NCI-H524 (cell line): ENCODE measurements at regions not wholly inside any gene's neighbourhood (a gene's known extent, or its start where the extent isn't known, plus 50 kb on each side); places are given as distances from the start of the nearest gene placed in this dataset.
"Not testable (repeated sequence)": the region's sequence is repeated elsewhere in the genome, so short reads cannot be mapped to it uniquely, and the experiment has no call there.

Experiments
- DNase-seq, 2 experiments: peaks; one replicate each; lab custom pipeline; 2025; lab: John Stamatoyannopoulos, UW

DNA sequence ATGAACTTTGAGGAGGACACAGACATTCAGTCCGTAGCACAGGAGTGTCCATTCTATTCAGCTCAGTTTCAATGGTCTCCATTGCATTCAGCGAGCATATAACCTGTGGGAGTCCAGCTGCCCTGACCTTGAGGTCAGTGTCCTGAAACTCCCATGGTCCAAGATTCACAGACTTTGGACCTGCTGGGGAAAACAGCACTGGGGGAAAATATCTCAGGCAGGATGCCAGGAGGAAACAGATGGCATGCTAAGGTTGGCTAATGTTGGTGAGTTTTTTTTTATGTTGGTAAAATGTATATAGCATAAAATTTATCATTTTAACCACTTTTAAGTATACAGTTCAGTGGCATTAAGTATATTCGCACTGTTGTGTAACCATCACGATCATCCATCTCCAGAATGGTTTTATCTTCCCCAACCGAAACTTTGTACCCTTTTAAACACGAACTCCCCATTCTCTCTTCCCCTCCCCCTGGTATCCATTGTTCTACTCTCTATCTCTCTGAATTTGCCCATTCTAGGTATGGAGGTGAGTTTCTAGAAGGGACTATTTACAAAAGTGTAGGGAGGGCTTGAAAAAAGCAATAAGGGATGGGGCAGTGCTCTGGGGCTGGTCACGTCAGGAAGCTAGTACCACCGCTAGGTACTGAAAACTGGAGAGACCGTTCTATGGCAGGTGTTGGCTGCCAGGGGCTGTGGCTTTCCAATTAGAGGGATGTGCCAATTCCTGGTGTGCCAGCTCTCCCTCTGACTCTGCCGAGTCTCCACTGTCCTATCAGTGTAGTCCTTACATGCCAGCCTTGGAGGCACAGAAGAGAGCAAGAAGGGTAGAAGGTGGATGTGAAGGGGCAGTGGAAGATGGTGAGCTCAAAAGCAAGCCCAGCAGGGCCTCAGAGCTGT, 85.3 kb downstream of the FOXD2 start:
- no peak for DNase-seq

DNA sequence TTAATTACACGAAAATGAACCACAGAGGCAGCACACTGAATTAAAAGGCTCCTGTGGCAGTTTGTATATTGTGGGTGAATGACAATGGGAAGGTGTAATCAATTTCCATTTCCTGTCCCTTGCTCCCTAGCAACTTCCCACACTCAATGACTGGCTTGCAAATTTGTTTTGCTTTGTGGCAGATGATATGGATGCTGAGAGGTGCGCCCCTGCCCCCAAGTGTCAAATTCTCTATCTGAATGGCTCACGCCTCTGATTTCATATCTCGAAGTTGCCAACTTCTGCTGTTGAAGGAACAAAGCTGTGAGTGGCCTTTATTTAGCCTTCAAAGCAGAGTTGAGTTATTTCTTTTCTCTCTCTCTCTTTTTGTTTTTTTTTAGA, 86.0 kb downstream of the FOXD2 start:
- no peak for DNase-seq

DNA sequence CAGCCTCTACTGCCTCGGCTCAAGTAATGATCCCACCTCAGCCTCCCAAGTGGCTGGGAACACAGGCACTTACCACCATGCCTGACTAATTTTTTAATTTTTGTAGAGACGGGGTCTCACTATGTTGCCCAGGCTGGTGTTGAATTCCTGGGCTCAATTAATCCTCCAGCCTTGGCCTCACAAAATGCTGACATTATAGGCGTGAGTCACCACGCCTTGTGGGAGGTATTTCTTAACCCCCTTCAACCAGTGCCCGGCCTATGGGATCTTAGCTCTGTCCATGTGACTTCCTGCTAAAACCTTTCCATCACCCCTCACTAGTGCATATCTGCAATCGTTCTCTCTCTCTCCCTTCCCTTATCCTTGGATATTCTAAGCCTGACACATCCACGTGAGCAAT, 86.4 kb downstream of the FOXD2 start:
- no peak for DNase-seq

DNA sequence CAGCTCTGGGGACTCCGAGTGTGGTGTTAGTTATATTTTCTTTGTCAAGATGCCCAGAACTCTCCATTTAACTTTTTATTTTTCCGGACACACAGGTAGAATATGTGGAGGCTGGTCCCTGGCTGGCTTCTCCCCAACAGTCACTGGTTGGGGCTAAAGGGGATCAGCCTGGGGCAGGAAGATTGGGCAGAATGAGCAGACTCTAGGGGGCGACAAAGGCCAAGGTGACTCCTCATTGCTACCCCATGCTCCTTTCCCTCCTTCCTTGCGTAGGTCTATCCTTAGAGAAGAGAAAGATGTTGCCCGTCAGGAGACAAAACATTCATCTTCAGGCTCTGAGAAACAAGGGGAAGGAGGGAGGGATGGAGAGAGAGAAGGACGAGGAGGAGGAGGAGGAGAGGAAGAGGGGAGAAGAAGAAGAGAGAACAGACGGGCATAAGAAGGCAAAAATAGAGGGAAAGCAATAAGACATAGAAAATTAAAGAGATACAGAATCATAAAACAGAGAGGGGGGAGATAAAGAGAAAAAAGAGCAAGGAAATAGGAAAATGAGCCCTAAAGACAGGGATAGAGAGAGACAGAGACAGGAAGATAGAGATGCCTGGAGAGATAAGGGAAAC, 89.9 kb downstream of the FOXD2 start:
- no peak for DNase-seq

DNA sequence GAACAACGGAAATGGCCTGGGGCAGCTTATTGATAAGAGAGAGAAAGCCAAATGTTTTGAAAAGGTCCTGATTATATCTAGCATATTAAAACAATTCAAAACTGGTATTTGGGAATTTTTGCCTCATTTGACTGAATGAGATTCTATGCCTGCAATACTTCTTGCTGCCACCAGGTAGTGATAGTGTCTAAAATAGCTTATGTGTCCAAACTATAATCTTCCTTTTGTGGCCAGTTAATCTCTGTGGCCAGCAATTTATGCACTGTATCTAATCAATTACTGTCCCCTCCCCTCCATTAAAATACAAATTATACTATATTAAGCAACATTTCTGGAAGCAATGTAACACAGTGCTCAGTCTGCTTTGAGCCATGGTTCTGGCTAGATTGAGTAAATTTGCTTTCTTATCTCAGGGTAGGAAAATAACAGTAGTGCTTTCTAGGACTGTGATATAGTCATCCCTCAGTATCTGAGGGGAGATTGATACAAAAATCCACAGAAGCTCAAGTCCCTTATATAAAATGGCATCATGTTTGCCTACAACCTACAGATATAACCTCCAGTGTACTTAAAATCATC, 91.8 kb downstream of the FOXD2 start:
- no peak for DNase-seq

DNA sequence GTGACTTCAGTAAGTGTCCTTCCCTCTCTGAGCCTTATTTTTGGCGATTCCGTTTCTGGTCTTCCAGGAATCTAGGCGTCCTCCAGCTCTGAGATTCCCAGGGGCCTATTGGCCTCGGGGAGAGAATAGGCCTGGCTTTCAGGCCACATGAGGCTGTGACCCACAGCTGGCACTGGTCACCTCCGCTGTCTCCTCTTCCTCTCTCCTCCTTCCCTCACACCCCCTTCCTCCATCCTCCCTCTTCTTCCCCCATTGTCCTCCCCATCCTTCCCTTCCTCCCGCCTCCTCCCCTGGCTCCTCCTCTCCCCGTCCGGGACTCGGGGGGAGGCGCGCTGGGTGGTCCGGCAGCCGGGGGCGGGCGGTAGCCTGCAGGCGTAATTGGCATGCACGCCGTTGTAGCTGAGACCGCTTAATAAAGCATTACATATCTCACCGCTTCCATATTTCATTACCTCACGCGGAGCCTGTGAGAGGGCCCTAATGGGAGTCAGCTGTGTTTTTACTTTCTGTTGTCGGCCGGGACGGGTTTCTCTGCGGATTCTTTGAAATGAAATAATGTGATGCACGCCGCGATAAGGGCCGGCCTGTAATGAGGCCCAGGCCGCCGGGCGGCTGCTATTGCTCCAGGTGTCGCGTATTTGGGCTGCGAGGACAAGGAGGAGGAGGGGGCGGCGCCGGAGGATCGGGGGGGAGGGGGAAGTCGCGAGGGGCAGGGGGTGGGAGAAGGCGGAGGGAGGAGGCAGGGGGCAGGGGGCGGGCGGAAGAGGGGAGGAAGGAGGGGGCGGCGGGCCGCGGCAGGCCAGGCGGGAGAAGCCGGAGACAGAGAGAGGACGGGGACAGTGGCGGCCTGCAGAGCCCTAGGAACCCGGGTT, 95.3 kb downstream of the FOXD2 start:
- no peak for DNase-seq

DNA sequence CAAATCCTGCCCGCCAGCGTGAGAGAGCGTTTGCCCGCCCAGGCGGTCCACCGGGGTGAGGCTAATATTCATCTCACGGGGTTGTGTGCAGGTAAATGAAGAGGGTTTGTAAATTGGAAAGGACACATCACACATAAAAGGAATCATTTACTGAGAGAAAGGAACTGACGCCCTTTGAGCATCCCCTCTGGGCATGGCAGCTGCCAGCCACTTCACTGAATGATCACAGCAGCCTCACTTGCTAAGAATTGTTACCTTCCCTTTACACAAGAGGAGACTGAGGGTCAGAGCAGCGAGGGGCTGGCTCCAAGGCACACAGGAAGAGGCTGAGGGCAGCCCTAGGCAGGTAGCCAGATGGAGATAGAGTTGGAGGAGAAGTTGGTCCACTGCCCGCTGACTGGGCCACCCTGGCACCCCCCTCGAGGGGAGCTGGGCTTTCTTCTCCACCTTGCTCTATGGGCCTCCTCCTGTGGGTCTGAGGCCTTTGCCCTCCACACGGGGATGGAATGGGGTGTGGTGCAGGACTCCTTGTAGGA, 96.0 kb downstream of the FOXD2 start:
- DNase-seq = no peak

DNA sequence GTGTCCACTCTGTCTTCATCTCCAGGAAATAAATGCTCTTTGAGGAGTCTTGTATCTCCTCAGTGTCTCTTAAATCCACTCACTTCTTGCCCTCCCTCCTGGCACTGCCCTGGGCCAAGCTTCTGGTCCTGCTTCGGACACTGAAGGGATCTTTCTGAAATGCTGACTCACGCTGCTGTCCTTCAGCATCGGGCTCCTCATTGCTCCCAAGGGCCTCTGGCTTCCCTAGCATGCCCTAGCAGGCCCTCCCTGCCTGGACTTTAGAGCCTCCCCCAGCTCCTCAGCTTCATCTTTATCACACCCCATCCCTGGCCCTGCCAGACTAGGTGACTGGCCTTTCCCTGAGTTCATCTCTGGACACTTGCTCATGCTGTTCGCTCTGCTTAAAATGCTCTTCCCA, 96.6 kb downstream of the FOXD2 start:
- DNase-seq = no peak

DNA sequence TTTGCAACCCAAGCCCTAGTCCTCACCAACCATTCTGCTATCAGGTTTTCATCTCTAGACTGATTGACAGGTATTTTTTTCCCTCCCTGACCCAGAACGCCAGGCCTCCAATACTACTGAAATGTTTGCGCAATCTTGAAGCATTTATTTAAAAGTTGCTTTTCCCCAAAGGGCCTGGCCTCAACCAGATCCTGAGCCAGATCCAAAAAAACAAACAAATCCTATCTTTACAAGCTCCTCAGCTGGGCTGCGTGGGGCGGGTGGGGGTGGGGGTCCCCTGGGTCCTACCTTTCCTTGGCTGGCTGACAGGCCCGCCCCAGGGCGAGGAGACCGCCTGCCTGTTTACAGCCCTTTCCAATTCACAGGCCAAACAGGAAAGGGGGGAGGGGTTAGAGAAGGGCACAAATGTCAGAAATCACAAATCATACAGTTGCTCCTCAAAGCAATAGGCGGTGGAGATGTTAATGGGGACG, 98.8 kb downstream of the FOXD2 start:
- no peak for DNase-seq

DNA sequence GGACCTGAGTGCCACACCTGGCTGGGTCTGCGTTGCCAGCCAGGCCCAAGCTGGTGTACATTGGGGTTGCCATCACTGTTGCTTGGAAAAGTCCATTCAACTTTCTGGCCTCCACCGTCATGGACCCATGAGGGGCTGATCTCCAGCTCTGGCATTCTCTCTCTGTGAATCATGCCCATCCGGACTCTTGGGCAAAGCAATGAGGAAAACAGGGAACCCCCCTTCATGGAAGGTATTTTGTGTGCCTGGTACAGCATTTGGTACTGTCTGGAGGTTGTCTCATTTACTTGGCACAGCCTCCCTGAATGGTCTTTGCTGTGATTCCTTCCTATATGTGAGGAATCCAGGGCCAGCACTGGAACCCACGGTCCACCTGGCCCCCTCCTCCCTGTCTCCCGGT, 99.4 kb downstream of the FOXD2 start:
- no peak for DNase-seq

DNA sequence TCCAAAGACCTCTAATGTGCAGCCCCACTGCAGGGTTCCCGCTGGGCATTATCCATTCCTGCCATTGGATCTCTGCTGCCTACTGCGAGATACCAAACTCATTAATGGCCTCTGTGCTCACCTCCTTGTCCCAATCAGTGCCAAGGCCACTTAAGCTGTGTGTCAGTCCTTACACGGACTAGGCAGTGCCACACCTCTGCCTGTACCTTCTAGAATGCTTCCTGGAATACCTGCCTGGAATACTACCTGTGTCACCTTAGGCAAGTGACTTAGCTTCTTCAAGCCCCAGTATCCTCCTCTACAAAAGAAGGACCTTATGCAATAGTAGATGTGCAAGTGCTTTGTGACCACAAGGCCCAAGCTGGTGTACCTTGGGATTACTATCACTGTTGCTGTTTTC, 100.1 kb downstream of the FOXD2 start:
- no peak for DNase-seq

DNA sequence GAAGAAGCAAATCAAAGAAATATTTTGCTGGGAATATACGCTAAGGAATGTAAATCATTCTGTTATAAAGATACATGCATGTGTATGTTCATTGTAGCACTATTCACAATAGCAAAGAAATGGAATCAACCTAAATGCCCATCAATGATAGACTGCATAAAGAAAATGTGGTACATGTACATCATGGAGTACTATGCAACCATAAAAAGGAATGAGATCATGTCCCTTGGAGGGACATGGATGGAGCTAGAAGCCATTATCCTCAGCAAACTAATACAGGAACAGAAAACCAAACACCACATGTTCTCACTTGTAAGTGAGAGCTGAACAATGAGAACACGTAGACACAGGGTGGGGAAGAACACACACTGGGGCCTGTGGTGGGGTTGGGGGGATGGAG, 100.7 kb downstream of the FOXD2 start:
- not testable (repeated sequence) for DNase-seq

DNA sequence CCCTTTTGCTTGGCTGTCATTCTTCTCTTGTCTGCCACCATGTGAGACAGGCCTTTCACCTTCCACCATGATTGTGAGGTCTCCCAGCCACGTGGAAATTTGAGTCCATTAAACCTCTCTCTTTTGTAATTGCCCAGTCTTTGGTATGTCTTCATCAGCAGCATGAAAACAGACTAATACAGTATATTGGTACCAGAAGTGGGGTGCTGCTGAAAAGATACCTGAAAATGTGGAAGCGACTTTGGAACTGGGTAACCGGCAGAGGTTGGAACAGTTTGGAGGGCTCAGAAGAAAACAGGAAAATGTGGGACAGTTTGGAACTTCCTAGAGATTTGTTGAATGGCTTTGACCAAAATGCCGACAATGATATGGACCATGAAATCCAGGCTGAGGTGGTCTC, 103.9 kb downstream of the FOXD2 start:
- not testable (repeated sequence) for DNase-seq

DNA sequence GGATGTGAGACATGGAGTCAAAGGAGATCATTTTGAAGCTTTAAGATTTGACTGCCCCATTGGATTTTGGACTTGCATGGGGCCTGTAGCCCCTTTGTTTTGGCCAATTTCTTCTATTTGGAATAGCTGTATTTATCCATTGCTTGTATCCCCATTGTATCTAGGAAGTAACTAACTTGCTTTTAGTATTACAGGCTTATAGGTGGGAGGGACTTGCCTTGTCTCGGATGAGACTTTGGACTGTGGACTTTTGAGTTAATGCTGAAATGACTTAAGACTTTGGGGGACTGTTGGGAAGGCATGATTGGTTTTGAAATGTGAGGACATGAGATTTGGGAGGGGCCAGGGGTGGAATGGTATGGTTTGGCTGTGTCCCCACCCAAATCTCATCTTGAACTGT, 105.2 kb downstream of the FOXD2 start:
- not testable (repeated sequence) for DNase-seq

DNA sequence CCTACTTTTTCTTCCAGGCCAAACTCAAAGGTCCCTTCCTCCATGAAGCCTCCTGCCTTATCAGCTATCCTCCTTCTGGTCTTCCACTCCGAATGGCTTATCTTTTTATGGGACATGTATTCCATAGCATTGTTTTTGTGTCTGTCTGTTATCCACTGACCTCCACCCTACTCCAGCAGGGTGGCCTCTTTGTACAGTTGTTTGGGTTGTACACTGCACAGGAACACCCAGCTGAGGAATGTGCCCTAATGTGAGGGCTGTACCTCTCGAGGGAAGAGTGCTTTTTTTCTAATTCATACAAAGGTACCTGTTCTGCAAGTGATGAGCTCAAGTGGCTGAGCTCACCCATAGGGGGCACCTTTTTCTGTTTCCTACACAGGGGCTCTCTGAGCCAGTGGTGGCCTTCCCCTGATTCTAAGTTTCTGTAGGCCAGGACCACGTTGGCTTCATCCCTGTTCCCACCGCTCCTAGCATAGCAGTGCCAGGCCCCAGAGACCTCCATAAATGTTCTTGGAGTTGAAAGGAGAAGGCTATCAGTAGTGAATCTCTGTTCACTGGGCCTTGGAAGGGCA, 108.2 kb downstream of the FOXD2 start:
- no peak for DNase-seq

DNA sequence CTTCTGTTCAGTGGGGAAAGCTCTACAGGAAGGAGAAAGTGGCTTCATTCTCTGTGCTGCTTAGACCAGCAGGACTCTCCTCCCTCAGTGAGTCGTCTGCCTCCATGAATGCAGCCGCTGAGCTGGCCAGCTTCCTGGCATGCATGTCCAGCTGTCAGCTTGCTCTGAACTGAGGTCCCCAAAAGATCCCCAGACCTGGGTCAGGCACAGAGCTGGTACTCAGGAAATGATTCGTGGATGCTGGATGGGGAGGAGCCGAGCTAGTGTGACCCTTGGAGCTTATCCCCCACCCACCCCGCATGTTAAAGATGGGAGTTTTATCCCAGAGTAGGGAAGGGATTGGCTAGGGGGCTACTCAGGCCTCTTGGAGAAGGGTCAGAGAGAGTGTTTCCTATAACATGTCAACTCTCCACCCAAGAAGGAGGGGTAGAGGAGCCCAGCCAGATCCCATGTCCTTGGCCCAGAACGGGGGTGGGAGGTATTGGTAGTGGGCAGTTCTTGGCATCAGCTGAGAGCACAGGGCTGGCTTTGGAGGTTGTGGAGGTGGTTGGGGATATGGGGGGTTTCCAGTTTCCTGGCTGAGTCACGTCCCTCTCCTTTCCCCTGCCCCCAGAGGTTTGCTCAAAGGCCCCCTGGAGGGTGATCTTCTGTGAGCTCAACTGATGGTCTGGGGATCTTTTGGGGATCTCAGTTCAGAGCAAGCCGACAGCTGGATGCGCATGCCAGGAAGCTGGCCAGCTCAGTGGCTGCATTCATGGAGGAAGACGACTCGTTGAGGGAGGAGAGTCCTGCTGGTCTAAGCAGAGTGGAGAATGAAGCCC, 110.1 kb downstream of the FOXD2 start:
- no peak for DNase-seq

DNA sequence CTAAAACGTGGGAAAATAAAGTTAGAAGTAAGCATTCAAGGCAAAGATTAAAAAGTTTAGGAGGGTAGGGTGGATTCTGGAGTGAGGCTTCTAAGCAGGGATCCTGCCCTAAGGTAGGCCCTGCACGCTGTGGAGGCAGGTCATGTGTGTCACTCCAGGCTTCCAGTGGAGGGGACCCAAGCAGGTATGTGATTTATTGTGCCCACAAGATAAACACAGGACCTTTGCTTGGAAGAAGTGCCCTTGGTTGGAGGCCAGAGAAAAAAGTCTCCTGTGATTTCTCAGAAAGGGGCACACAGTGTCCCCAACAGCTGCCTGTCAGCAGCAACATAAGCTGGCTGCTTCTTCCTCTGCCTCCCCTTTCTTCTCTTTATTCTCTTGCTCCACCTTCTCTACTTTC, 110.8 kb downstream of the FOXD2 start:
- no peak for DNase-seq

DNA sequence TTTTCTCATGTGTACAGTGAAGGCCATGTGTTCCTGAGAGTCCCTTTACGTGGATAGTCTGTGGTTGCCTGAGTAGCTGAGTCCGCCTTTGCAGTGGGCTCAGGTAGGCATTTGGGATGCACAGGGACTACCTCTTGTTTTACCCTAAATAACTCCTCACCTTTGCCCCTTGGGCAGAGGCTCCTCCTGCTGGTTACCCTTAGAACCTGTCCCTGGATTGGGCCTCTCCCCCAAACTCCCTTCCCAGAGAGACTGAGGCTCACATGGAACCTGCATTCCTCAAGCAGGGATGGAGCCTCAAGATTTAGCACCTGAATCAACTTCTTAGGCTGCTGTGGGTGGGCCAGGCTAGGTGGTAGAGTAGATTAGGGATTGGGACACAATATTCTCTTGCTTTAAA, 111.7 kb downstream of the FOXD2 start:
- no peak for DNase-seq

DNA sequence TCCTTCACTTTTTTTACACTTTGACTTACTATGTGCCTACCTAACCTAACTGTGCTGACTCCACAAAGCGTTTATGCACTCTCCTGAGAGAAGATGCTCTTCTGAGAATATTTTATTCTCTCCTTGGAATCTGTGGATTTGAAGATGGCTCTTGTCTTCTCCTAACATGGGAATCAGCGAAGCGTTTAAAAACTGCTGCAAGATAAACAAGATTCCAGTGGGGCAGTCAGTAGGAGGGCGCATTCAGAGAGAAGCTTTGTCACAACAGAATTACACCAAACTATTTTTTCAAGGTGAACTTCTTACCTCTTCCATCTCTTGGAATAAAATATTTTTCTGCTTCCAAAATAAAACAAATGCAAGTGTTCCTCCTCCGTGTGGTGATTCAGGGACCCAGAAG, 113.1 kb downstream of the FOXD2 start:
- no peak for DNase-seq

DNA sequence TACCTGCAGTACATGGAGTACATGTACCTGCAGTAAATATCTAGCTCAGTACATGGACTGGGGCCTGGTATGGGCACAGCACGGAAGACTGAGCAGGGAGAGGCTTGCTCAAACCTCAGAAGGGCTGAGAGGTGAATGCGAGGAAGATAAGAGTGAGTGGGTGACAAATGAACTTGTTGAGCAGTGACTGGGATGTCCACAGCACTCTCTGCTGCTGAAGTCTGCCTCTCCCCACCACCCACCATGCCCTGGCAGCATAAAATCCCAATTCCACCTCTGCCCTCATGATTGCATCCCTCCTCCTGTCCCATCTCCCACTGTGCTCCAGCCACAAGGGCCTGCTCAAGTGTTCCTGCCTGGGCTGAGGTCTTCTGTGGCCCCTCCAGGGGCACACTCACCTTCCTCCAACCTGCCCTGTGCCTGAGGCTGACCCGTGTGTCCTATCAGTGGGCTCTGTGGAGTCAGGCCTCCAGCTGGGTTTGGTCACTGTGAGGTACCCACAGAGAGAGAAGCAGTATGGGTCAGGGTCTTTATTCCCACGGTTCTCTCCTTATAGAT, 114.2 kb downstream of the FOXD2 start:
- no peak for DNase-seq
